GM12878 (cell line): ENCODE measurements at regions not wholly inside any gene's neighbourhood (a gene's known extent, or its start where the extent isn't known, plus 50 kb on each side); places are given as distances from the start of the nearest gene placed in this dataset.
"Not testable (repeated sequence)": the region's sequence is repeated elsewhere in the genome, so short reads cannot be mapped to it uniquely, and the experiment has no call there.

Experiments used
- ATAC-seq: fragments of 200-7000 bp; cut with Tn5 transposase; 3 replicates; pipeline ENCODE4 v1.9.1; 2020; ENCODE audit warnings: mild to moderate bottlenecking, moderate library complexity
- BruUV-seq: library from RNA; stranded (reverse); fragments of 400-500 nt; replicated peaks from 2 replicates; lab custom pipeline; 2021; lab: Mats Ljungman, UMichigan
- CTCF ChIA-PET: fragments of 300-600 bp; sonication (Branson Sonifier 250); formaldehyde crosslinking; extraction: SDS; loops from one replicate; lab custom pipeline; 2021; ENCODE audit warnings: inconsistent platforms; lab: Yijun Ruan, JAX
- POLR2A ChIA-PET: fragments of 350-600 bp; formaldehyde crosslinking; extraction: SDS; loops from one replicate; lab custom pipeline; 2021; ENCODE audit warnings: inconsistent platforms; lab: Charles Lee
- RAD21 ChIA-PET: fragments of 300-600 bp; sonication (Branson Sonifier 250); formaldehyde crosslinking; loops from one replicate; lab custom pipeline; 2023; ENCODE audit warnings: antibody characterized with exemption; ENCODE audit not compliant: unreplicated experiment; lab: Charles Lee
- SMC1A ChIA-PET: fragments of 300-600 bp; sonication (Branson Sonifier 250); formaldehyde crosslinking; loops from one replicate; lab custom pipeline; 2023; ENCODE audit not compliant: unreplicated experiment, uncharacterized antibody; lab: Charles Lee
- DNase-seq: peaks from one replicate; pipeline ENCODE4 v3.0.0-alpha.2; 2011; ENCODE audit warnings: low read depth, low spot score
- FAIRE-seq: peaks from 3 replicates; lab custom pipeline; 2011; peaks lifted over from hg19 to GRCh38; lab: Jason Lieb, UNC
- H2AFZ ChIP-seq: 2 replicates; pipeline ENCODE4 v1.6.0; 2011; ENCODE audit warnings: low read depth, low read length, control low read depth; ENCODE audit not compliant: control insufficient read depth
- H3K27ac ChIP-seq: 2 replicates; pipeline ENCODE4 v1.5.1; 2011; ENCODE audit warnings: control low read depth; ENCODE audit not compliant: control insufficient read depth, insufficient read depth
- H3K27me3 ChIP-seq, 2 experiments: replicated peaks in 1 of 2; 2 replicates each; pipeline versions ENCODE4 v1.6.0 to v1.6.1; 2011; ENCODE audit warnings: low read length in 1 of 2; ENCODE audit not compliant: control insufficient read depth in 2 of 2, insufficient read depth in 2 of 2
- H3K36me3 ChIP-seq, 2 experiments: 2 replicates each; pipeline ENCODE4 v1.5.1; 2011; ENCODE audit warnings: low read length in 1 of 2; ENCODE audit not compliant: control insufficient read depth in 2 of 2, insufficient read depth in 2 of 2
- H3K4me1 ChIP-seq: 2 replicates; pipeline ENCODE4 v1.6.1; 2011; ENCODE audit warnings: mild to moderate bottlenecking, low read length, moderate library complexity, mixed read lengths; ENCODE audit not compliant: control insufficient read depth, insufficient read depth
- H3K4me2 ChIP-seq: 2 replicates; pipeline ENCODE4 v1.6.0; 2011; ENCODE audit warnings: control low read depth; ENCODE audit not compliant: control insufficient read depth, insufficient read depth
- H3K4me3 ChIP-seq: fragments of 200-600 bp; sonication (generic); 2 replicates; pipeline ENCODE4 v1.5.1; 2016
- H3K79me2 ChIP-seq: 2 replicates; pipeline ENCODE4 v1.6.0; 2011; ENCODE audit warnings: low read length; ENCODE audit not compliant: control insufficient read depth, insufficient read depth
- H3K9ac ChIP-seq: 2 replicates; pipeline ENCODE4 v1.8.0; 2011; ENCODE audit warnings: low read length, control low read depth, mixed read lengths; ENCODE audit not compliant: control insufficient read depth, insufficient read depth
- H3K9me3 ChIP-seq: replicated peaks from 3 replicates; pipeline ENCODE4 v1.5.1; 2011; ENCODE audit warnings: mild to moderate bottlenecking, low read length; ENCODE audit not compliant: control insufficient read depth, insufficient read depth
- H4K20me1 ChIP-seq: 2 replicates; pipeline ENCODE4 v1.6.0; 2011; ENCODE audit not compliant: control insufficient read depth, insufficient read depth
- ATF7 ChIP-seq: fragments of 450-650 bp; IDR thresholded peaks from 2 replicates; pipeline ENCODE4 v1.6.1; 2016; ENCODE audit warnings: low read depth, mild to moderate bottlenecking
- BMI1 ChIP-seq: fragments of 450-650 bp; IDR thresholded peaks from 2 replicates; pipeline ENCODE4 v1.6.1; 2016; ENCODE audit warnings: mild to moderate bottlenecking, moderate library complexity, borderline replicate concordance
- CREM ChIP-seq: IDR thresholded peaks from 2 replicates; pipeline ENCODE4 v1.6.1; 2014; ENCODE audit warnings: antibody characterized with exemption, low read depth
- DPF2 ChIP-seq: fragments of 450-650 bp; IDR thresholded peaks from 2 replicates; pipeline ENCODE4 v1.6.1; 2017; ENCODE audit warnings: mild to moderate bottlenecking
- GABPA ChIP-seq: IDR thresholded peaks from 2 replicates; pipeline ENCODE4 v1.6.1; 2014; ENCODE audit warnings: antibody characterized with exemption, low read depth, mild to moderate bottlenecking, inconsistent platforms
- HDGF ChIP-seq: fragments of 450-650 bp; IDR thresholded peaks from 2 replicates; pipeline ENCODE4 v1.6.1; 2016; ENCODE audit warnings: antibody characterized with exemption
- IRF3 ChIP-seq: fragments of 450-650 bp; IDR thresholded peaks from 2 replicates; pipeline ENCODE4 v1.6.1; 2014; ENCODE audit warnings: mild to moderate bottlenecking
- KDM1A ChIP-seq: fragments of 200-600 bp; sonication (generic); IDR thresholded peaks from 2 replicates; pipeline ENCODE4 v1.6.1; 2016; ENCODE audit warnings: borderline replicate concordance
- RBBP5 ChIP-seq: fragments of 200-600 bp; sonication (generic); conservative IDR thresholded peaks from 2 replicates; pipeline ENCODE4 v1.6.1; 2016
- RELB ChIP-seq: fragments of 450-650 bp; IDR thresholded peaks from 2 replicates; pipeline ENCODE4 v1.6.1; 2017; ENCODE audit warnings: low read depth, mild to moderate bottlenecking, moderate library complexity
- SP1 ChIP-seq: IDR thresholded peaks from one replicate; pipeline ENCODE4 v1.6.1; 2011; ENCODE audit warnings: low read depth, low read length
- TARDBP ChIP-seq: IDR thresholded peaks from 2 replicates; pipeline ENCODE4 v1.6.1; 2016; ENCODE audit warnings: borderline replicate concordance
- ZBED1 ChIP-seq: IDR thresholded peaks from 2 replicates; pipeline ENCODE4 v1.6.1; 2016; ENCODE audit warnings: borderline replicate concordance
- ZNF592 ChIP-seq: fragments of 450-650 bp; IDR thresholded peaks from 2 replicates; pipeline ENCODE4 v1.6.1; 2017; ENCODE audit warnings: mild to moderate bottlenecking, moderate library complexity
- WGBS: methylation state at CpG from one replicate; pipeline ENCODE4 v1.1.6; 2016; ENCODE audit warnings: low lambda C conversion rate; ENCODE audit not compliant: insufficient replicate concordance, insufficient coverage; ENCODE audit errors: missing lambda C conversion rate; 5-methylcytosine and 5-hydroxymethylcytosine counted together
- in situ Hi-C: fragments of 300-500 bp; cut with MboI; formaldehyde crosslinking; loops from 9 replicates; pipeline ENCODE4 v1.14.3; 2018; ENCODE audit warnings: mixed read lengths
- intact Hi-C: fragments of 100-400 bp; cut with micrococcal nuclease; formaldehyde crosslinking; loops from one replicate; pipeline ENCODE4 v1.14.2; 2022; ENCODE audit not compliant: unreplicated experiment

GRCh38 chr11:25649220-25649619 lies 682.7 kb upstream of the ANO3 start:
- H3K4me3 ChIP-seq, RAD21 ChIA-PET, H3K4me1 ChIP-seq, intact Hi-C loops, ATAC-seq, BruUV-seq, in situ Hi-C loops, CTCF ChIA-PET, POLR2A ChIA-PET, DNase-seq, H3K4me2 ChIP-seq, FAIRE-seq, SMC1A ChIA-PET, H3K79me2 ChIP-seq, H2AFZ ChIP-seq, H3K9me3 ChIP-seq, H4K20me1 ChIP-seq, H3K27me3 ChIP-seq, H3K27ac ChIP-seq, H3K36me3 ChIP-seq, H3K9ac ChIP-seq: not testable (repeated sequence)
- 72% methylated on average over 12 of the region's 12 CpGs for WGBS

GRCh38 chr11:25650319-25650718 lies 681.6 kb upstream of the ANO3 start:
- H3K9ac ChIP-seq = no peak overlapping the region
- in situ Hi-C loops (no loop called here), intact Hi-C loops (no loop called here)
- RAD21 ChIA-PET = no interaction called here
- no peaks in the 10 kb centered on the region for H4K20me1 ChIP-seq
- POLR2A ChIA-PET = no interaction called here
- BruUV-seq = no TSS peak
- no peak for FAIRE-seq
- H2AFZ ChIP-seq = no peak overlapping the region
- no peak for ATAC-seq
- no peak for TF ChIP-seq ATF7
- TF ChIP-seq HDGF = no peak
- no peak for TF ChIP-seq GABPA
- no peak for TF ChIP-seq ZNF592
- no peak for TF ChIP-seq RELB
- no peak for TF ChIP-seq RBBP5
- no peak for TF ChIP-seq CREM
- no peak for TF ChIP-seq BMI1
- TF ChIP-seq SP1 = no peak
- no peak for TF ChIP-seq KDM1A
- TF ChIP-seq ZBED1 = no peak
- no peak for TF ChIP-seq IRF3
- no peak for TF ChIP-seq DPF2
- no peak for TF ChIP-seq TARDBP
- H3K9me3 ChIP-seq = no peaks in the 10 kb centered on the region
- H3K79me2 ChIP-seq = no peaks in the 10 kb centered on the region
- no peaks in the 10 kb centered on the region for H3K36me3 ChIP-seq
- H3K27ac ChIP-seq = no peak overlapping the region
- WGBS = 94% methylated on average over 12 of the region's 12 CpGs
- SMC1A ChIA-PET = no interaction called here
- H3K4me2 ChIP-seq = no peak overlapping the region
- DNase-seq = no peak
- no peaks in the 10 kb centered on the region for H3K27me3 ChIP-seq
- no peaks in the 10 kb centered on the region for H3K4me1 ChIP-seq
- CTCF ChIA-PET = no interaction called here
- no peak overlapping the region for H3K4me3 ChIP-seq
